Hepatocyte (in vitro differentiated cells): ENCODE measurements at regions not wholly inside any gene's neighbourhood (a gene's known extent, or its start where the extent isn't known, plus 50 kb on each side); places are given as distances from the start of the nearest gene placed in this dataset.

Source experiments
- DNase-seq: peaks from one replicate; pipeline ENCODE4 v3.0.0-alpha.2; 2016; ENCODE audit warnings: low spot score
- H2AFZ ChIP-seq: fragments of 200-600 bp; sonication (generic); 2 replicates; pipeline ENCODE4 v1.6.0; 2016; ENCODE audit warnings: antibody characterized with exemption, mild to moderate bottlenecking
- H3K27ac ChIP-seq: fragments of 200-600 bp; sonication (generic); 2 replicates; pipeline ENCODE4 v1.5.1; 2016; ENCODE audit warnings: mild to moderate bottlenecking
- H3K27me3 ChIP-seq: fragments of 200-600 bp; sonication (generic); 2 replicates; pipeline ENCODE4 v1.6.1; 2016
- H3K36me3 ChIP-seq: fragments of 200-600 bp; sonication (generic); replicated peaks from 2 replicates; pipeline ENCODE4 v1.5.1; 2016; ENCODE audit warnings: low read depth; ENCODE audit not compliant: insufficient read depth
- H3K4me1 ChIP-seq: fragments of 200-600 bp; sonication (generic); 2 replicates; pipeline ENCODE4 v1.5.1; 2016; ENCODE audit warnings: mild to moderate bottlenecking, moderate library complexity; ENCODE audit not compliant: insufficient read depth
- H3K4me2 ChIP-seq: fragments of 200-600 bp; sonication (generic); 2 replicates; pipeline ENCODE4 v1.6.0; 2016
- H3K4me3 ChIP-seq: fragments of 200-600 bp; sonication (generic); 2 replicates; pipeline ENCODE4 v1.5.1; 2016; ENCODE audit warnings: mild to moderate bottlenecking
- H3K79me2 ChIP-seq: fragments of 200-600 bp; sonication (generic); 2 replicates; pipeline ENCODE4 v1.6.0; 2017; ENCODE audit warnings: mild to moderate bottlenecking
- H3K9me2 ChIP-seq: fragments of 200-600 bp; sonication (generic); replicated peaks from 2 replicates; pipeline ENCODE4 v1.6.0; 2017; ENCODE audit warnings: mild to moderate bottlenecking; ENCODE audit not compliant: insufficient read depth
- H3K9me3 ChIP-seq: fragments of 200-600 bp; sonication (generic); 2 replicates; pipeline ENCODE4 v1.5.1; 2016; ENCODE audit warnings: low read depth, mild to moderate bottlenecking
- H4K20me1 ChIP-seq: fragments of 200-600 bp; sonication (generic); 2 replicates; pipeline ENCODE4 v1.6.0; 2016; ENCODE audit warnings: mild to moderate bottlenecking; ENCODE audit not compliant: insufficient read depth, poor library complexity, severe bottlenecking
- CTCF ChIP-seq: fragments of 200-600 bp; sonication (generic); IDR thresholded peaks from 2 replicates; pipeline ENCODE4 v1.5.1; 2016; ENCODE audit warnings: antibody characterized with exemption, mild to moderate bottlenecking; ENCODE audit not compliant: poor library complexity
- EZH2 ChIP-seq: fragments of 200-600 bp; sonication (generic); IDR thresholded peaks from 2 replicates; pipeline ENCODE4 v1.6.1; 2016; ENCODE audit warnings: antibody characterized with exemption, mild to moderate bottlenecking, borderline replicate concordance
- EZH2phosphoT487 ChIP-seq: fragments of 200-600 bp; sonication (generic); IDR thresholded peaks from one replicate; pipeline ENCODE4 v1.6.1; 2018; ENCODE audit warnings: antibody characterized with exemption, mild to moderate bottlenecking, low read depth, moderate library complexity; ENCODE audit not compliant: unreplicated experiment, severe bottlenecking
- WGBS: methylation state at CpG from one replicate; pipeline ENCODE4 v1.1.6; 2016; ENCODE audit warnings: low lambda C conversion rate; ENCODE audit errors: missing lambda C conversion rate; 5-methylcytosine and 5-hydroxymethylcytosine counted together

- no peak overlapping the region for H3K27ac ChIP-seq
- no peak overlapping the region for H2AFZ ChIP-seq
- H4K20me1 ChIP-seq: no peaks in the 10 kb centered on the region
- no peaks in the 10 kb centered on the region for H3K4me1 ChIP-seq
- TF ChIP-seq EZH2phosphoT487 (no peak), EZH2 (no peak), CTCF (no peak)
- H3K79me2 ChIP-seq: no peaks in the 10 kb centered on the region
- H3K27me3 ChIP-seq: no peaks in the 10 kb centered on the region
- no peak for DNase-seq
- H3K36me3 ChIP-seq: no peaks in the 10 kb centered on the region
- 71% methylated on average over 2 of the region's 2 CpGs for WGBS
- H3K4me2 ChIP-seq: no peak overlapping the region
- no peaks in the 10 kb centered on the region for H3K9me3 ChIP-seq
- H3K4me3 ChIP-seq: no peak overlapping the region
- no peaks in the 10 kb centered on the region for H3K9me2 ChIP-seq
These were observed 65.5 kb upstream of the FHL2 start for GRCh38 chr2:105464325-105464724.

GRCh38 chr2:105460048-105460732, 61.3 kb upstream of the FHL2 start:
- Histone ChIP-seq H2AFZ (no peak overlapping the region), H3K27ac (no peak overlapping the region), H3K9me2 (no peaks in the 10 kb centered on the region), H3K9me3 (no peaks in the 10 kb centered on the region), H4K20me1 (no peaks in the 10 kb centered on the region), H3K4me3 (no peak overlapping the region), H3K4me2 (no peak overlapping the region), H3K27me3 (no peaks in the 10 kb centered on the region), H3K4me1 (peaks cover 10% of the 10 kb centered on the region), H3K36me3 (no peaks in the 10 kb centered on the region), H3K79me2 (no peaks in the 10 kb centered on the region)
- TF ChIP-seq EZH2phosphoT487 (no peak), CTCF (no peak)
- DNase-seq: no peak
- WGBS: 72% methylated on average over 6 of the region's 6 CpGs

DNA sequence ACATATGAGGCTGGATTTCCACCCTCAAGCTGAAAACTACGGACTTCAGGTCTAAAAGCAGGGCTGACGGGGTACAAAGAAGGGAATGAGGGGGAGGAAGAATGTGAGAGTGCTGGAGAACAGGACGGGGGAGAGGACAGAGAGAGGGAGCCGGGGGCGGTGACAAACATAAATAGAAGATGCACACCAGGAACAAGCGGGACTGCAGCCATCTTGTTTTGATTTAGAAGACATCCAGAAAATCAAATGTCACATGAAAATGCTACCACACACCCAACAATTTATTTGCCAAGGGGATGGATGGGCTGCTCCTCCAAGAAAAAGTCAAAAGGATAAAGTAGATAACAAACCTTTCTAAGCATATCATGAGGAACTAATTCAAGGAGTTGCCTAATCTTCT, 59.2 kb upstream of the FHL2 start:
- Histone ChIP-seq H3K79me2 (no peaks in the 10 kb centered on the region), H3K4me2 (no peak overlapping the region), H3K27ac (no peak overlapping the region), H3K4me3 (no peak overlapping the region), H3K9me3 (no peaks in the 10 kb centered on the region), H3K36me3 (no peaks in the 10 kb centered on the region), H3K4me1 (peaks cover 18% of the 10 kb centered on the region), H4K20me1 (no peaks in the 10 kb centered on the region), H3K9me2 (no peaks in the 10 kb centered on the region), H2AFZ (no peak overlapping the region), H3K27me3 (no peaks in the 10 kb centered on the region)
- DNase-seq: no peak
- 88% methylated on average over 6 of the region's 6 CpGs for WGBS
- no peak for TF ChIP-seq CTCF
- TF ChIP-seq EZH2: no peak
- TF ChIP-seq EZH2phosphoT487: no peak
